PC-3 (cell line): ENCODE measurements at regions not wholly inside any gene's neighbourhood (a gene's known extent, or its start where the extent isn't known, plus 50 kb on each side); places are given as distances from the start of the nearest gene placed in this dataset.

ENCODE experiments used
- ATAC-seq: fragments of 200-7000 bp; cut with Tn5 transposase; 2 replicates; pipeline ENCODE4 v1.9.1; 2020; ENCODE audit warnings: mild to moderate bottlenecking, moderate library complexity
- BruUV-seq: library from RNA; stranded (reverse); fragments of 400-500 nt; replicated peaks from 2 replicates; lab custom pipeline; 2021; lab: Mats Ljungman, UMichigan
- CTCF ChIA-PET: fragments of 300-600 bp; sonication (Branson Sonifier 250); formaldehyde crosslinking; loops from one replicate; lab custom pipeline; 2022; ENCODE audit warnings: antibody characterized with exemption; lab: Charles Lee
- POLR2A ChIA-PET: fragments of 300-600 bp; sonication (Branson Sonifier 250); formaldehyde crosslinking; loops from one replicate; lab custom pipeline; 2022; ENCODE audit warnings: antibody characterized with exemption; ENCODE audit not compliant: unreplicated experiment; lab: Charles Lee
- DNase-seq: peaks from one replicate; pipeline ENCODE4 v3.0.0-alpha.2; 2015
- H2AFZ ChIP-seq: fragments of 300-600 bp; sonication (generic); 2 replicates; pipeline ENCODE4 v1.6.0; 2016; ENCODE audit warnings: antibody characterized with exemption, low read length
- H3F3A ChIP-seq: fragments of 300-600 bp; sonication (generic); one replicate; pipeline ENCODE4 v1.6.0; 2017; ENCODE audit warnings: antibody characterized with exemption, low read length, control low read depth, mild to moderate bottlenecking; ENCODE audit not compliant: unreplicated experiment
- H3K27ac ChIP-seq: fragments of 300-600 bp; sonication (generic); 2 replicates; pipeline ENCODE4 v1.5.1; 2016; ENCODE audit warnings: mild to moderate bottlenecking, low read length
- H3K27me3 ChIP-seq: fragments of 300-600 bp; sonication (generic); 2 replicates; pipeline ENCODE4 v1.6.1; 2016; ENCODE audit warnings: low read length, mixed read lengths
- H3K36me3 ChIP-seq: fragments of 300-600 bp; sonication (generic); 2 replicates; pipeline ENCODE4 v1.6.1; 2016; ENCODE audit warnings: low read depth, mixed run types, low read length, mixed read lengths
- H3K4me1 ChIP-seq: fragments of 300-600 bp; sonication (generic); 2 replicates; pipeline ENCODE4 v1.5.1; 2016; ENCODE audit warnings: low read length; ENCODE audit not compliant: insufficient read depth
- H3K4me2 ChIP-seq: fragments of 300-600 bp; sonication (generic); 2 replicates; pipeline ENCODE4 v1.6.0; 2016; ENCODE audit warnings: low read length
- H3K4me3 ChIP-seq: fragments of 300-600 bp; sonication (generic); 2 replicates; pipeline ENCODE4 v1.5.1; 2016; ENCODE audit warnings: mild to moderate bottlenecking, low read length, mixed read lengths
- H3K79me2 ChIP-seq: fragments of 300-600 bp; sonication (generic); 2 replicates; pipeline ENCODE4 v1.6.1; 2017; ENCODE audit warnings: low read length, mixed read lengths
- H3K9ac ChIP-seq: fragments of 300-600 bp; sonication (generic); 2 replicates; pipeline ENCODE4 v1.6.0; 2016; ENCODE audit warnings: mild to moderate bottlenecking, low read length
- H3K9me2 ChIP-seq: fragments of 300-600 bp; sonication (generic); replicated peaks from 2 replicates; pipeline ENCODE4 v1.6.1; 2016; ENCODE audit warnings: mixed run types, low read length, mixed read lengths
- H3K9me3 ChIP-seq: fragments of 300-600 bp; sonication (generic); 2 replicates; pipeline ENCODE4 v1.6.1; 2016; ENCODE audit warnings: low read length, mixed read lengths
- H4K20me1 ChIP-seq: fragments of 300-600 bp; sonication (generic); 2 replicates; pipeline ENCODE4 v1.6.1; 2016; ENCODE audit warnings: low read length, mixed read lengths
- EZH2 ChIP-seq: fragments of 300-600 bp; sonication (generic); IDR thresholded peaks from one replicate; pipeline ENCODE4 v1.6.1; 2017; ENCODE audit warnings: antibody characterized with exemption, mild to moderate bottlenecking, low read length; ENCODE audit not compliant: unreplicated experiment
- EZH2phosphoT487 ChIP-seq: fragments of 300-600 bp; sonication (generic); IDR thresholded peaks from 2 replicates; pipeline ENCODE4 v1.6.1; 2018; ENCODE audit warnings: mild to moderate bottlenecking, antibody characterized with exemption, low read length, borderline replicate concordance
- intact Hi-C: fragments of 100-400 bp; cut with micrococcal nuclease; formaldehyde crosslinking; loops from 2 replicates; pipeline ENCODE4 v1.9.0; 2023
- TF ChIP-seq, protein P1 (sequence below): fragments of 300-600 bp; sonication (generic); conservative IDR thresholded peaks from 2 replicates; pipeline ENCODE4 v1.5.1; 2017; ENCODE audit warnings: antibody characterized with exemption, low read depth, mild to moderate bottlenecking, low read length

DNA sequence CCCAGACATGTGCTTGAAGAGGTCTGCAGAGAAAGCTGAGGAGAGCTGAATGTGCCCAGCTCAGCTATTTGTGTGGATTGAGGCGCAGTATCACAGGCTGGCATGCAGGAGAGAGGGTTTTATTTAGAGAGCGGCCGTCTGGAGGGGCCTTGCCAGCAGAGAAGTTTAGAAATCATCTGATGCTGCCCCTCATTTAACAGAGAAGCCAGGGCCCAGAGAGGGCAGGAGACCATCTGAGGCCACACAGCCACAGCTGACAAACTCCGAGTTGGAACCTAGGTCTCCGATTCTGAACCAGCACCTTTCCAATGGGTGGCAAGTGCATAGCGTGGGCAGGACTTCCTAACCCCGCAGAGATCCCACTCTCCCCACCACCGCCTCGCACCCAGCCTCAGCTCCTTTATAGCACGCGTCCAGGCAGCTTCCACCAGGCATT, 101.0 kb downstream of the LSM3 start:
- H3K27ac ChIP-seq = no peak overlapping the region
- CTCF ChIA-PET = interaction anchor here (1.2 kb wide), 1 partner anchor 76 kb away, joined by 4 read pairs; no protein-coding TSS in a partner anchor
- TF ChIP-seq, protein P1, sequence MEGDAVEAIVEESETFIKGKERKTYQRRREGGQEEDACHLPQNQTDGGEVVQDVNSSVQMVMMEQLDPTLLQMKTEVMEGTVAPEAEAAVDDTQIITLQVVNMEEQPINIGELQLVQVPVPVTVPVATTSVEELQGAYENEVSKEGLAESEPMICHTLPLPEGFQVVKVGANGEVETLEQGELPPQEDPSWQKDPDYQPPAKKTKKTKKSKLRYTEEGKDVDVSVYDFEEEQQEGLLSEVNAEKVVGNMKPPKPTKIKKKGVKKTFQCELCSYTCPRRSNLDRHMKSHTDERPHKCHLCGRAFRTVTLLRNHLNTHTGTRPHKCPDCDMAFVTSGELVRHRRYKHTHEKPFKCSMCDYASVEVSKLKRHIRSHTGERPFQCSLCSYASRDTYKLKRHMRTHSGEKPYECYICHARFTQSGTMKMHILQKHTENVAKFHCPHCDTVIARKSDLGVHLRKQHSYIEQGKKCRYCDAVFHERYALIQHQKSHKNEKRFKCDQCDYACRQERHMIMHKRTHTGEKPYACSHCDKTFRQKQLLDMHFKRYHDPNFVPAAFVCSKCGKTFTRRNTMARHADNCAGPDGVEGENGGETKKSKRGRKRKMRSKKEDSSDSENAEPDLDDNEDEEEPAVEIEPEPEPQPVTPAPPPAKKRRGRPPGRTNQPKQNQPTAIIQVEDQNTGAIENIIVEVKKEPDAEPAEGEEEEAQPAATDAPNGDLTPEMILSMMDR = no peak
- no peak for TF ChIP-seq EZH2phosphoT487
- no peak overlapping the region for H3K4me2 ChIP-seq
- POLR2A ChIA-PET = no interaction called here
- H3K79me2 ChIP-seq = no peaks in the 10 kb centered on the region
- no peaks in the 10 kb centered on the region for H3K4me1 ChIP-seq
- no peak for DNase-seq
- H4K20me1 ChIP-seq = no peaks in the 10 kb centered on the region
- no peak overlapping the region for H2AFZ ChIP-seq
- no peak for ATAC-seq
- no peaks in the 10 kb centered on the region for H3K9me2 ChIP-seq
- no TSS peak for BruUV-seq
- H3F3A ChIP-seq = no peaks in the 10 kb centered on the region
- H3K36me3 ChIP-seq = no peaks in the 10 kb centered on the region
- no peaks in the 10 kb centered on the region for H3K9me3 ChIP-seq
- H3K9ac ChIP-seq = no peak overlapping the region
- no peaks in the 10 kb centered on the region for H3K27me3 ChIP-seq
- H3K4me3 ChIP-seq = no peak overlapping the region
- intact Hi-C loops = no loop called here

DNA sequence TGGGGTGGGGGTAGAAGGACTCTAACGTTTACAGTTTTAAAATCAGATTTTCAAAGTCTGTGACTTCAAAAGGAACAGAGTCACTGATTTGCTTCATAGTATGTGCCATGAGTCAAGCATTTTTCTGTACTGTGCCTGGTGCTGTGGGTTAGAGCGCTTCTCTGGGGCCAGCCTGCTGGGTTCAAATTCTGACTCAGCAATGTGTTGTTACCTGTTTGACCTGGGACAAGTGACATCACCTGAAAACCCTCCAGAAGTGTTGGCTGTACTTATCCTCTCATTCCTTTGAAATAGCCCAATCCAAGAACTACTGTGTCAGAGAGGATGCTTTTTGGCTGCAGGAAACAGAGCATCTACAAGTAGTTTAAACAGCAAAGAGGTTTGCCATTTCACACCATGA, 101.7 kb downstream of the LSM3 start:
- Histone ChIP-seq H3K9ac (no peak overlapping the region), H2AFZ (no peak overlapping the region), H3K27me3 (no peaks in the 10 kb centered on the region), H3F3A (no peaks in the 10 kb centered on the region), H3K79me2 (no peaks in the 10 kb centered on the region), H4K20me1 (no peaks in the 10 kb centered on the region), H3K4me1 (no peaks in the 10 kb centered on the region), H3K9me2 (no peaks in the 10 kb centered on the region), H3K4me2 (no peak overlapping the region), H3K4me3 (no peak overlapping the region), H3K36me3 (no peaks in the 10 kb centered on the region), H3K9me3 (no peaks in the 10 kb centered on the region), H3K27ac (no peak overlapping the region)
- no peak for ATAC-seq
- ChIA-PET POLR2A (no interaction called here), CTCF (no interaction called here)
- no peak for TF ChIP-seq EZH2
- TF ChIP-seq, protein P1 = no peak
- no TSS peak for BruUV-seq
- no peak for DNase-seq
- intact Hi-C loops = no loop called here

DNA sequence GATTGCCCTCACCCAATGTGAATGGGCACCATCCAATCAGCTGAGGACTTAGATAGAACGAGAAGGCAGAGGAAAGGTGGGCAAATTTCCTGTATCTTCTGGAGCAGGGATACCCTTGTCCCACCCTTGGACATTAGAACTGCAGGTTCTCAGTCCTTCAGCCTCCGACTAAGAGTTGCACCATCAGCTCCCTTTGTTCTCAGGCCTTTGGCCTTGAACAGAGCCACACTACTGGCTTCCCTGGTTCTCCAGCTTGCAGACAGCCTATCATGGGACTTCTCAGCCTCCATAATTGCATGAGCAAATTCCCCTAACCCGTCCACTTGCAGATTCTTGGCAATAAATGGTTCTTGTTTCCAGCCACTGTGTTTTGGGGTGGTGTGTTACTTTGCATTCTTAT, 102.4 kb downstream of the LSM3 start:
- DNase-seq (no peak), ATAC-seq (no peak)
- Histone ChIP-seq H2AFZ (no peak overlapping the region), H4K20me1 (no peaks in the 10 kb centered on the region), H3K79me2 (no peaks in the 10 kb centered on the region), H3K4me3 (no peak overlapping the region), H3K36me3 (no peaks in the 10 kb centered on the region), H3K4me2 (no peak overlapping the region), H3K9me3 (no peaks in the 10 kb centered on the region), H3K27ac (no peak overlapping the region), H3K27me3 (no peaks in the 10 kb centered on the region), H3F3A (no peaks in the 10 kb centered on the region), H3K9me2 (no peaks in the 10 kb centered on the region), H3K4me1 (no peaks in the 10 kb centered on the region), H3K9ac (no peak overlapping the region)
- intact Hi-C loops = no loop called here
- ChIA-PET CTCF (no interaction called here), POLR2A (no interaction called here)
- TF ChIP-seq EZH2 = no peak
- no peak for TF ChIP-seq EZH2phosphoT487
- TF ChIP-seq, protein P1 = no peak
- no TSS peak for BruUV-seq
